Endodermal cell (in vitro differentiated cells): ENCODE measurements at regions not wholly inside any gene's neighbourhood (a gene's known extent, or its start where the extent isn't known, plus 50 kb on each side); places are given as distances from the start of the nearest gene placed in this dataset.

Experiments
- DNase-seq: peaks from one replicate; pipeline ENCODE4 v3.0.0-alpha.2; 2017
- H3K27ac ChIP-seq: 2 replicates; pipeline ENCODE4 v1.5.1; 2013; ENCODE audit warnings: mild to moderate bottlenecking, low read depth, low read length, moderate library complexity
- H3K27me3 ChIP-seq: 2 replicates; pipeline ENCODE4 v1.6.1; 2013; ENCODE audit warnings: mild to moderate bottlenecking, low read length, moderate library complexity; ENCODE audit not compliant: insufficient read depth, control insufficient read depth, poor library complexity, severe bottlenecking
- H3K36me3 ChIP-seq: 2 replicates; pipeline ENCODE4 v1.7.0; 2013; ENCODE audit warnings: mild to moderate bottlenecking, low read length, moderate library complexity; ENCODE audit not compliant: control insufficient read depth, insufficient read depth
- H3K4me1 ChIP-seq: one replicate; pipeline ENCODE4 v1.7.0; 2013; ENCODE audit warnings: low read length; ENCODE audit not compliant: control insufficient read depth, insufficient read depth
- H3K4me3 ChIP-seq: 2 replicates; pipeline ENCODE4 v1.5.1; 2013; ENCODE audit warnings: mild to moderate bottlenecking, low read length, moderate library complexity
- H3K9ac ChIP-seq: 2 replicates; pipeline ENCODE4 v1.6.1; 2013; ENCODE audit warnings: mild to moderate bottlenecking, low read length, moderate library complexity; ENCODE audit not compliant: poor library complexity, severe bottlenecking; ENCODE audit errors: extremely low read depth
- H3K9me3 ChIP-seq: 2 replicates; pipeline ENCODE4 v1.6.1; 2013; ENCODE audit warnings: mild to moderate bottlenecking, low read length, moderate library complexity; ENCODE audit not compliant: control insufficient read depth
- H3K27ac Mint-ChIP-seq: 2 replicates; pipeline ENCODE4 v1.8.0; 2020; ENCODE audit warnings: mixed read lengths
- H3K27me3 Mint-ChIP-seq: 2 replicates; pipeline ENCODE4 v1.8.0; 2021; ENCODE audit warnings: mild to moderate bottlenecking, mixed read lengths; ENCODE audit not compliant: insufficient read depth
- H3K36me3 Mint-ChIP-seq: 2 replicates; pipeline ENCODE4 v1.8.0; 2020; ENCODE audit warnings: low read depth, mixed read lengths
- H3K4me1 Mint-ChIP-seq: 2 replicates; pipeline ENCODE4 v1.8.0; 2020; ENCODE audit warnings: mixed read lengths
- H3K4me3 Mint-ChIP-seq: 2 replicates; pipeline ENCODE4 v1.8.0; 2020; ENCODE audit warnings: mild to moderate bottlenecking, moderate library complexity, mixed read lengths
- H3K9me3 Mint-ChIP-seq: 2 replicates; pipeline ENCODE4 v1.8.0; 2020; ENCODE audit warnings: mild to moderate bottlenecking, mixed read lengths
- WGBS, 2 experiments: methylation state at CpG; one replicate each; pipeline versions ENCODE4 v1.1.5 to v1.1.7; 2013; ENCODE audit warnings: missing lambda C conversion rate in 2 of 2, mixed read lengths in 1 of 2; ENCODE audit not compliant: insufficient coverage in 1 of 2, insufficient read length in 1 of 2; 5-methylcytosine and 5-hydroxymethylcytosine counted together
- TF ChIP-seq, protein P1 (sequence below): fragments of 200-600 bp; sonication (generic); conservative IDR thresholded peaks from 2 replicates; pipeline ENCODE4 v1.5.0; 2021; ENCODE audit warnings: antibody characterized with exemption, mild to moderate bottlenecking

DNA sequence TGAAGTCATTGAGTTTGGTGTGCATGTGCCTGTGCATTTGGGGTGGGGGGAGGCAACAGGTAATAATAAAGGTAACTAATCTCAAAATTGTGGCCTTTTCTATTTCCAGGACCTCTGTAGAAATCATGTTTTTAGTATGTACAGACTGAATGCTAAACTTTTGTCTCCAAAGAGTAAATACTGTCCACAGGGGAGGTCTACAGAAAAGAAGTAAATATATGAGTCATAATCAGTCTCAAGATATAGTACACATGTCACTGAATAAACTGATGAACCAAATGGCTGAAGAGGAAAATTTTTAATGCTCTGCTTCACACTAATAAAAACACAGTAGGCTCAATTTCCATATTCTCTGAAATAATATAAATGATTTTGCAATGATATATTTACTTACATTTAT is 440.4 kb upstream of the ZFP42 start:
- H3K9ac ChIP-seq = no peak overlapping the region
- Mint-ChIP-seq H3K27me3 (no peaks in the 10 kb centered on the region), H3K9me3 (no peaks in the 10 kb centered on the region), H3K36me3 (no peaks in the 10 kb centered on the region), H3K27ac (no peak overlapping the region), H3K4me3 (no peak overlapping the region), H3K4me1 (peaks cover 6% of the 10 kb centered on the region)
- no peaks in the 10 kb centered on the region for H3K36me3 ChIP-seq
- H3K9me3 ChIP-seq = no peaks in the 10 kb centered on the region
- no peak overlapping the region for H3K27ac ChIP-seq
- H3K4me1 ChIP-seq = no peaks in the 10 kb centered on the region
- TF ChIP-seq, protein P1, sequence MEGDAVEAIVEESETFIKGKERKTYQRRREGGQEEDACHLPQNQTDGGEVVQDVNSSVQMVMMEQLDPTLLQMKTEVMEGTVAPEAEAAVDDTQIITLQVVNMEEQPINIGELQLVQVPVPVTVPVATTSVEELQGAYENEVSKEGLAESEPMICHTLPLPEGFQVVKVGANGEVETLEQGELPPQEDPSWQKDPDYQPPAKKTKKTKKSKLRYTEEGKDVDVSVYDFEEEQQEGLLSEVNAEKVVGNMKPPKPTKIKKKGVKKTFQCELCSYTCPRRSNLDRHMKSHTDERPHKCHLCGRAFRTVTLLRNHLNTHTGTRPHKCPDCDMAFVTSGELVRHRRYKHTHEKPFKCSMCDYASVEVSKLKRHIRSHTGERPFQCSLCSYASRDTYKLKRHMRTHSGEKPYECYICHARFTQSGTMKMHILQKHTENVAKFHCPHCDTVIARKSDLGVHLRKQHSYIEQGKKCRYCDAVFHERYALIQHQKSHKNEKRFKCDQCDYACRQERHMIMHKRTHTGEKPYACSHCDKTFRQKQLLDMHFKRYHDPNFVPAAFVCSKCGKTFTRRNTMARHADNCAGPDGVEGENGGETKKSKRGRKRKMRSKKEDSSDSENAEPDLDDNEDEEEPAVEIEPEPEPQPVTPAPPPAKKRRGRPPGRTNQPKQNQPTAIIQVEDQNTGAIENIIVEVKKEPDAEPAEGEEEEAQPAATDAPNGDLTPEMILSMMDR = no peak
- no peak overlapping the region for H3K4me3 ChIP-seq
- DNase-seq = no peak
- no peaks in the 10 kb centered on the region for H3K27me3 ChIP-seq

DNA sequence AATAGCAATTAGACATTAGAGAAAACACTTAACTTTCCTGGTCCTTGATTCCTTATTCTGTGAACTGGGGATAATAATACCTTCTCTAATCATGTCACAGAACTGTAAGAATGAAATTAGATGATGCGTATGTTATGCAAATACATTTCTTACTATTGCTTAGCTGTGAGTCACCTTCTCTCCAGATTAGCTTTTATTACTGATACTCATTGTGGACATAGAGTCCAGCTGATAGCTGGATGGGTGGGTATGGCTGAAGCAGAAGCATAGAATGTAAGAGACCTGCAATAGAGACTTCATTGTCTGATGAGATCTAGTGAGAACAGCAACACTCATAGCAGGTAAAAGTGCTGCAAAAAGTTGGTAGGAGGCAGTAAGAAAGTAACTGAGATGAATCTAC is 437.2 kb upstream of the ZFP42 start:
- H3K9me3 Mint-ChIP-seq = no peaks in the 10 kb centered on the region
- WGBS, 2 experiments = 38% methylated on average over 1 of the region's 1 CpG; no CpG with 5 or more reads in 1 of the 2 experiments
- H3K27ac ChIP-seq = no peak overlapping the region
- no peak overlapping the region for H3K27ac Mint-ChIP-seq
- no peaks in the 10 kb centered on the region for H3K36me3 ChIP-seq
- H3K27me3 ChIP-seq = no peaks in the 10 kb centered on the region
- TF ChIP-seq, protein P1 = no peak
- H3K4me1 ChIP-seq = no peaks in the 10 kb centered on the region
- H3K4me3 Mint-ChIP-seq = no peak overlapping the region
- H3K27me3 Mint-ChIP-seq = no peaks in the 10 kb centered on the region
- H3K4me1 Mint-ChIP-seq = peaks cover 8% of the 10 kb centered on the region
- no peaks in the 10 kb centered on the region for H3K9me3 ChIP-seq
- no peaks in the 10 kb centered on the region for H3K36me3 Mint-ChIP-seq
- no peak for DNase-seq
- H3K9ac ChIP-seq = no peak overlapping the region
- no peak overlapping the region for H3K4me3 ChIP-seq

DNA sequence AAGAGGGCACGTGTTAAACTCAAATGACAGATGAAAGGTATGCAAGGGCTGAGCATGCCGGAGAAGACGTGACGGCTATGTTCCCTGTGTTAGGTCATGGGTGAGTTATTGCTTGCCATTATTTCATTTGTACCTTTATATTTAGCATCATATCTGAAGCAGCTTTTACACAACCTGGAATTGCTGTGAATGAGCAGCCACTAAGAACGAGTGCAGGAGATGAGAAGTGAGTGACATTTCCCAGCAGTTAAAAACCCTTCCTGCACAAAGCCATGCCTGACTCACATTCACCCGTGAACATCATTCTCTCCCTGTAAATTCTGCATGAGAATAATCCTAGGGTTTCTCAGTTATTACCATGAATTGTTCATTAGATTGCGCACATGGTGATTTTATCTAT is 433.2 kb upstream of the ZFP42 start:
- Histone ChIP-seq H3K4me1 (no peaks in the 10 kb centered on the region), H3K4me3 (no peak overlapping the region), H3K9ac (no peak overlapping the region), H3K27me3 (no peaks in the 10 kb centered on the region), H3K36me3 (no peaks in the 10 kb centered on the region), H3K27ac (no peak overlapping the region), H3K9me3 (no peaks in the 10 kb centered on the region)
- H3K36me3 Mint-ChIP-seq = no peaks in the 10 kb centered on the region
- peaks cover 8% of the 10 kb centered on the region for H3K4me1 Mint-ChIP-seq
- no peak overlapping the region for H3K4me3 Mint-ChIP-seq
- TF ChIP-seq, protein P1 = no peak
- H3K27ac Mint-ChIP-seq = no peak overlapping the region
- H3K27me3 Mint-ChIP-seq = no peaks in the 10 kb centered on the region
- no peaks in the 10 kb centered on the region for H3K9me3 Mint-ChIP-seq
- WGBS, 2 experiments = 93% methylated on average over 2 to 7 of the region's 7 CpGs
- DNase-seq = no peak
